DMS 273 (cell line): ENCODE measurements at regions not wholly inside any gene's neighbourhood (a gene's known extent, or its start where the extent isn't known, plus 50 kb on each side); places are given as distances from the start of the nearest gene placed in this dataset.
"Not testable (repeated sequence)": the region's sequence is repeated elsewhere in the genome, so short reads cannot be mapped to it uniquely, and the experiment has no call there.

ENCODE experiments used
- DNase-seq: peaks from one replicate; lab custom pipeline; 2025; ENCODE audit not compliant: unreplicated experiment; lab: John Stamatoyannopoulos, UW

GRCh38 chr19:30690525-30690924 lies 318.3 kb downstream of the ZNF536 start:
- DNase-seq = no peak

- DNase-seq = peak; percentile 20
Observed at GRCh38 chr19:30689474-30689873, 317.3 kb downstream of the ZNF536 start.

DNA sequence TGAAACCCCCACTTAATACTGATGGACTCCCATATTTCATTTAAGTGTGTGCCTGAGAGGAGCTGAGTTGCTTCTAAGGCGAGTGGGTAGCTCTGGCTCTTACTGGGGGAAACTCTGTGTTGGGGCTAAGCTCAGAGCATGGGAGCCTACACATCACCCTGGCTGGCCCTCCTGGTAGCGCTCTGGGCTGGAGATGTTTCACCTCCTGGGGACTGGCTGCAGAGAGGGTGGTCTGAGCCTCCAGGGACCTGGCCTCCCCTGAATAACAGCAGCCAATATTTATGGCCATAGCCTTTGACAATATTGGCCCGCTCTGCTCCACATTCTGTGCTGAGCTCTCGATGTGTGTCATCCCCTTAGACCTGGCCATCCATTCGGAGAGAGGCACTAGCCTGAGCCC lies 316.5 kb downstream of the ZNF536 start:
- DNase-seq = no peak

- no peak for DNase-seq
Observed at GRCh38 chr19:30686826-30687566, 314.8 kb downstream of the ZNF536 start.

- peak; percentile 72 for DNase-seq
Observed at GRCh38 chr19:30686176-30686820, 314.1 kb downstream of the ZNF536 start.

- no peak for DNase-seq
Observed at GRCh38 chr19:30685426-30686000, 313.3 kb downstream of the ZNF536 start.

- DNase-seq = no peak
Observed at GRCh38 chr19:30684613-30685012, 312.4 kb downstream of the ZNF536 start.

- DNase-seq = peak; percentile 94
Observed at GRCh38 chr19:30682999-30683536, 310.9 kb downstream of the ZNF536 start.

GRCh38 chr19:30682146-30682998 lies 310.2 kb downstream of the ZNF536 start:
- peak; percentile 42 for DNase-seq

GRCh38 chr19:30681162-30682100 lies 309.2 kb downstream of the ZNF536 start:
- DNase-seq = no peak

DNA sequence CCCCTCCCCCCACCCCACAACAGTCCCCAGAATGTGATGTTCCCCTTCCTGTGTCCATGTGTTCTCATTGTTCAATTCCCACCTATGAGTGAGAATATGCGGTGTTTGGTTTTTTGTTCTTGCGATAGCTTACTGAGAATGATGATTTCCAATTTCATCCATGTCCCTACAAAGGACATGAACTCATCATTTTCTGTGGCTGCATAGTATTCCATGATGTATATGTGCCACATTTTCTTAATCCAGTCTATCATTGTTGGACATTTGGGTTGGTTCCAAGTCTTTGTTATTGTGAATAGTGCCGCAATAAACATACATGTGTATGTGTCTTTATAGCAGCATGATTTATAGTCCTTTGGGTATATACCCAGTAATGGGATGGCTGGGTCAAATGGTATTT lies 308.2 kb downstream of the ZNF536 start:
- DNase-seq = not testable (repeated sequence)

GRCh38 chr19:30679789-30680188 lies 307.6 kb downstream of the ZNF536 start:
- no peak for DNase-seq

DNA sequence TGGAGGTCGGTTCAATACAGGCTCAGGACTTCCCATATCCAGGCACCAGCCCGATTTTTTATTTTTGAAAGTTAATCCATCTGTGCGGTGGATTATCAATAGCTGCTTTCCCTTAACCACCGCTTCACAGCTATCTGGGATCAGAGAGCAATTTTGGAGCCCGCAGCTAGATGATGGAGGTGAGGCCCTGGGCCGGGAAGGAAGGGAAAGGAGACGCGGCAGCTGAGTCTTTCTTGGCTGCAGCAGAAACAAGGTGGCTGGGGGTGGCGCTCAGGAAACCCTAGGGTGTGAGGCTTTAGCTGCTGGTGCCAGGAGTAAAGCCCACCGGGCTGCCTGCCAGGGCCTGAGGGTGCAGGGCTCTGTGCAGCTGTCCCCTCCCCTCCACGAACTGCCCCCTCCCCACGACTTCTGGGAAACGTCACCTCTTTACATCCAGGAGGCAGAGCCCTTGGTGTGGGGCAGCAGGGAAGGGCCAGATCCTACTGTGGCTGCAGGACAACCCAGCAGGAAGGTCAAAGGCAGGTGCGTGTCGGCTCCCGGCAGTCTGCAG lies 307.0 kb downstream of the ZNF536 start:
- peak; percentile 20 for DNase-seq

GRCh38 chr19:30678168-30678567 lies 306.0 kb downstream of the ZNF536 start:
- DNase-seq = no peak

GRCh38 chr19:30677702-30678101 lies 305.5 kb downstream of the ZNF536 start:
- no peak for DNase-seq

- DNase-seq = no peak
Observed at GRCh38 chr19:30676990-30677679, 305.0 kb downstream of the ZNF536 start.

DNA sequence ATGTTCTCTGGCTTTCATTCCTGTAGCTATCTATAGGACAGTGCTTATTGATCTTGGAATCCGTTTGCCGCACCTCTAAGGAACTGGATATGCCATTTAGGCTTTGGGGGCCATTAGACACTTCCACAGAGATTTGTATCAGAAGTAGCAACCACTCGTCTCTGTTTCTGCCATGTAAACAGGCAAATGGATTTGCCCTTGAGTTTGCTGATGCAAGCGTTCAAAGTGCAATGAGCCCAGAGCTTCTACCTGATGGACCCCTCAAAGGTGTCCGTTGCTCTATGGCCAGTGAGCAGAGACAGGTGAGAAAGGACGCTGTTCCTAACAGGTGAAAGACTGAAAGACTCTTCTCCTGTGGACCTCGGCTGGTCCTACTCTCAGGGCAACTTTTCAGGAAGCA lies 302.9 kb downstream of the ZNF536 start:
- DNase-seq = no peak

- DNase-seq = no peak
Observed at GRCh38 chr19:30674656-30675055, 302.5 kb downstream of the ZNF536 start.

DNA sequence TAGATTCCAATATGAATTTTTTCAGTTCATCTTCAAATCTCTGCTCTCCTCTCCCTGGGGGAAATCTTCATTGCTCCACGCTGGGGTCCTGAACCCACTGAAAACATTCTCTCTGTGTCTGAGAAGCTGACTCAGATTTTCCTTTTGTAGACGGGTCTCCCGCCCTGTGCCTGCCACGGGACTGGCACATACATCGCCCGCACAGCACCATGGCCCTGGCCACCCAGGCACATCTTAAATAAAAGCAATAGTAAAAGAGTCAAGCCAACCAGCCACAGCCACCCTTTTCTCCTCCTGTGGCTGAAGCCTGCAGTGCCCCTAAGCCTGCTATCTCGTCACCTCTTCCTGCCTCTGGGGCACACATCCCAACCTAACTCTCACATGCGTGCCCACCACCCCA lies 301.2 kb downstream of the ZNF536 start:
- DNase-seq = no peak
